Sigmoid colon (tissue), 4 donors: ENCODE measurements at regions not wholly inside any gene's neighbourhood (a gene's known extent, or its start where the extent isn't known, plus 50 kb on each side); places are given as distances from the start of the nearest gene placed in this dataset.
"Not testable (repeated sequence)": the region's sequence is repeated elsewhere in the genome, so short reads cannot be mapped to it uniquely, and the experiment has no call there.

Experiments
- EP300 ChIP-seq, 4 donors: sonication (generic); formaldehyde crosslinking; IDR thresholded peaks; one replicate each; pipeline ENCODE4 v1.6.1; 2017; ENCODE audit warnings: antibody characterized with exemption in 4 of 4
- POLR2A ChIP-seq, 2 donors: fragments of 450-650 bp; IDR thresholded peaks; one replicate each; pipeline ENCODE4 v1.6.1; 2016; ENCODE audit warnings: antibody characterized with exemption in 2 of 2, mild to moderate bottlenecking in 2 of 2, moderate library complexity in 2 of 2
- POLR2AphosphoS5 ChIP-seq, 4 donors: sonication (generic); formaldehyde crosslinking; IDR thresholded peaks; one replicate each; pipeline ENCODE4 v1.6.1; 2017; ENCODE audit warnings: antibody characterized with exemption in 4 of 4
- TF ChIP-seq, protein P1 (sequence below), 4 experiments: fragments of 450-650 bp in 3 of 4; fragments of 200-600 bp in 1 of 4; IDR thresholded peaks; one replicate each; pipeline ENCODE4 v1.5.1; 2016 to 2019; ENCODE audit warnings: antibody characterized with exemption in 4 of 4, mild to moderate bottlenecking in 3 of 4, moderate library complexity in 2 of 4

DNA sequence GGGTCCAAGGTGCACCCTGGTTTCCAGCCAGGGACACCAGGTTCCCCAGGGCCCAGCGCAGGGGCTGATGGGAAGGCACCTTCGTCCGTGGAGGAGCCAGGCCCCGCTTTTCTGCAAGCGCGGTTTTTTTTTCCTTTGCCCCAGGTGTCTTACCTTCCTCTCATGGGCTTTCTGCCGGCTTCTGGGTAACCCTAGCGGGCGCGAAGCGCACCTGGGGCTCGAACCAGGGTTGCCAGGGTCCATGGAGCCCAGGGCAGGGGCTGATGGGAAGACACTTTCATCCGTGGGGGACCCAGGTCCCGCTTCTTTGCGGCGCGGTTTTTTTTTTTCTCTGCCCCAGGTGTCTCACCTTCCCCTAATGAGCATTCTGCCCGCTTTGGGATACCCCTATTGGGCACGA is 529.3 kb downstream of the FOXD4L4 start:
- TF ChIP-seq, protein P1, sequence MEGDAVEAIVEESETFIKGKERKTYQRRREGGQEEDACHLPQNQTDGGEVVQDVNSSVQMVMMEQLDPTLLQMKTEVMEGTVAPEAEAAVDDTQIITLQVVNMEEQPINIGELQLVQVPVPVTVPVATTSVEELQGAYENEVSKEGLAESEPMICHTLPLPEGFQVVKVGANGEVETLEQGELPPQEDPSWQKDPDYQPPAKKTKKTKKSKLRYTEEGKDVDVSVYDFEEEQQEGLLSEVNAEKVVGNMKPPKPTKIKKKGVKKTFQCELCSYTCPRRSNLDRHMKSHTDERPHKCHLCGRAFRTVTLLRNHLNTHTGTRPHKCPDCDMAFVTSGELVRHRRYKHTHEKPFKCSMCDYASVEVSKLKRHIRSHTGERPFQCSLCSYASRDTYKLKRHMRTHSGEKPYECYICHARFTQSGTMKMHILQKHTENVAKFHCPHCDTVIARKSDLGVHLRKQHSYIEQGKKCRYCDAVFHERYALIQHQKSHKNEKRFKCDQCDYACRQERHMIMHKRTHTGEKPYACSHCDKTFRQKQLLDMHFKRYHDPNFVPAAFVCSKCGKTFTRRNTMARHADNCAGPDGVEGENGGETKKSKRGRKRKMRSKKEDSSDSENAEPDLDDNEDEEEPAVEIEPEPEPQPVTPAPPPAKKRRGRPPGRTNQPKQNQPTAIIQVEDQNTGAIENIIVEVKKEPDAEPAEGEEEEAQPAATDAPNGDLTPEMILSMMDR (IDR thresholded peaks at IDR 0.05) = not testable (repeated sequence)
- not testable (repeated sequence) for TF ChIP-seq POLR2A, POLR2AphosphoS5, EP300 (IDR thresholded peaks at IDR 0.05)
